ENCODE measurements at regions not wholly inside any gene's neighbourhood (a gene's known extent, or its start where the extent isn't known, plus 50 kb on each side); places are given as distances from the start of the nearest gene placed in this dataset.

DNA sequence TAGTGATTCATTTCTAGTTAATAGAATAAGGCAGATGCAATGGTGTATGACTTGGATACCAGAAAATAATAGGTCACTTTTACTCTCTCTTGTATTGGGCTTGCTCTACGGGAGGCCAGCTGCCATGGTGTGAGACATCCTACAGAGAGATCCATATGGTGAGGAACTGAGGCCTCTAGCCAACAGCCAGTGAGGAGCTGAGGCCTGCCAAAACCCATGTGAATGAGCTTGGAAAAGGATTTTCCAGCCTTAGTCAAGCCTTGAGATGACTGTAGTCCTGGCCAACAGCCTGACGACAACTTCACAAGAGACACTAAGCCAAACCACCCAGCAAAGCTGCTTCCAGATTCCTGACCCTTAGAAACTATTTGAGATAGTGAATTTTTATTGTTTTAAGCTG is 1300.2 kb downstream of the RAPGEF2 start:
- ChIA-PET CTCF (no interaction called here), POLR2A (no interaction called here)
- ATAC-seq (no peak), DNase-seq (ENCODE audit: low spot score) (no peak)
- no peaks in the 10 kb centered on the region for H3K27me3 Mint-ChIP-seq (ENCODE audit: low read depth)
- H3K4me1 Mint-ChIP-seq, result peaks cover 19% of the 10 kb centered on the region
- H3K9me3 Mint-ChIP-seq, result peaks cover 3% of the 10 kb centered on the region
- no peak overlapping the region; the same call in 1 of the 2 replicates for H3K27ac Mint-ChIP-seq
- peaks cover 3% of the 10 kb centered on the region; the same call in 1 of the 2 replicates for H3K36me3 Mint-ChIP-seq
- no peak overlapping the region for H3K4me3 Mint-ChIP-seq
- TF ChIP-seq CREM (CRISPR knock-in tag; IDR thresholded peaks at IDR 0.05) (no peak), GTF2I (CRISPR knock-in tag; conservative IDR thresholded peaks at IDR 0.05) (no peak), ZNF423 (CRISPR knock-in tag; IDR thresholded peaks at IDR 0.05) (no peak), HMGA2 (CRISPR knock-in tag; IDR thresholded peaks at IDR 0.05) (no peak), ATF1 (CRISPR knock-in tag; IDR thresholded peaks at IDR 0.05) (no peak), IRF2 (CRISPR knock-in tag; IDR thresholded peaks at IDR 0.05; ENCODE audit: borderline replicate concordance, low read depth) (no peak), ZNF416 (CRISPR knock-in tag; IDR thresholded peaks at IDR 0.05) (no peak), ZNF121 (CRISPR knock-in tag; IDR thresholded peaks at IDR 0.05) (no peak), NR2C2 (CRISPR knock-in tag; IDR thresholded peaks at IDR 0.05) (no peak), ZNF396 (CRISPR knock-in tag; IDR thresholded peaks at IDR 0.05; ENCODE audit: borderline replicate concordance) (no peak)
- TF ChIP-seq, protein P1, sequence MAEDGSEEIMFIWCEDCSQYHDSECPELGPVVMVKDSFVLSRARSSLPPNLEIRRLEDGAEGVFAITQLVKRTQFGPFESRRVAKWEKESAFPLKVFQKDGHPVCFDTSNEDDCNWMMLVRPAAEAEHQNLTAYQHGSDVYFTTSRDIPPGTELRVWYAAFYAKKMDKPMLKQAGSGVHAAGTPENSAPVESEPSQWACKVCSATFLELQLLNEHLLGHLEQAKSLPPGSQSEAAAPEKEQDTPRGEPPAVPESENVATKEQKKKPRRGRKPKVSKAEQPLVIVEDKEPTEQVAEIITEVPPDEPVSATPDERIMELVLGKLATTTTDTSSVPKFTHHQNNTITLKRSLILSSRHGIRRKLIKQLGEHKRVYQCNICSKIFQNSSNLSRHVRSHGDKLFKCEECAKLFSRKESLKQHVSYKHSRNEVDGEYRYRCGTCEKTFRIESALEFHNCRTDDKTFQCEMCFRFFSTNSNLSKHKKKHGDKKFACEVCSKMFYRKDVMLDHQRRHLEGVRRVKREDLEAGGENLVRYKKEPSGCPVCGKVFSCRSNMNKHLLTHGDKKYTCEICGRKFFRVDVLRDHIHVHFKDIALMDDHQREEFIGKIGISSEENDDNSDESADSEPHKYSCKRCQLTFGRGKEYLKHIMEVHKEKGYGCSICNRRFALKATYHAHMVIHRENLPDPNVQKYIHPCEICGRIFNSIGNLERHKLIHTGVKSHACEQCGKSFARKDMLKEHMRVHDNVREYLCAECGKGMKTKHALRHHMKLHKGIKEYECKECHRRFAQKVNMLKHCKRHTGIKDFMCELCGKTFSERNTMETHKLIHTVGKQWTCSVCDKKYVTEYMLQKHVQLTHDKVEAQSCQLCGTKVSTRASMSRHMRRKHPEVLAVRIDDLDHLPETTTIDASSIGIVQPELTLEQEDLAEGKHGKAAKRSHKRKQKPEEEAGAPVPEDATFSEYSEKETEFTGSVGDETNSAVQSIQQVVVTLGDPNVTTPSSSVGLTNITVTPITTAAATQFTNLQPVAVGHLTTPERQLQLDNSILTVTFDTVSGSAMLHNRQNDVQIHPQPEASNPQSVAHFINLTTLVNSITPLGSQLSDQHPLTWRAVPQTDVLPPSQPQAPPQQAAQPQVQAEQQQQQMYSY (CRISPR knock-in tag; IDR thresholded peaks at IDR 0.05), result no peak
- TF ChIP-seq, protein P2, sequence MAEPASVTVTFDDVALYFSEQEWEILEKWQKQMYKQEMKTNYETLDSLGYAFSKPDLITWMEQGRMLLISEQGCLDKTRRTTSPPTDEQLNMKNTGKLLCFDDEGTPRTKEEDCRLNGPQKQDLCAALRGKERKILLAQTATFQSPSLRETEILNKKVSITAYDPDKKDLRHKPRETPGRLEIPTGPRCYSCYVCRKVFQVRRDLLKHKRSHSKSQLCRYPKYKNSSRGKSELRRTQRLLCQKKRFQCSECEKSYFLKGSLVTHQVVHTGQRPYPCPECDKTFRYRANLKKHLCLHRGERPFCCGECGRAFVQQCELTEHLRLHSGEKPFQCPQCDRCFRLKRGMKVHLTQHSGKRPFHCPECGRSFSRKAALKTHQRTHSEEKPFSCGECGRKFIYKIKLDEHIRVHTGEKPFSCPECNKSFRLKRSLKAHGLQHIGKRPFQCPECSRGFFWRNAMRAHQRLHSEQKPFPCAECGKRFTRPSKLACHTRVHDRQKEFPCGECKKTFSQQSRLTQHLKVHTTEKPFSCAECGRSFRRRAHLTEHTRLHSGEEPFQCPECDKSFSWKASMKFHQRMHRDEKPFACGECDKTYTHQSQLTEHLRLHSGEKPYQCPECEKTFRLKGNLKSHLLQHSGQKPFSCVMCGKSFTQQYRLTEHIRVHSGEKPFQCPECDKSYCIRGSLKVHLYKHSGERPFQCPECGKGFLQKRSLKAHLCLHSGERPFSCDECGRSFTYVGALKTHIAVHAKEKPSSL (CRISPR knock-in tag; conservative IDR thresholded peaks at IDR 0.05), result no peak
- TF ChIP-seq, protein P3, sequence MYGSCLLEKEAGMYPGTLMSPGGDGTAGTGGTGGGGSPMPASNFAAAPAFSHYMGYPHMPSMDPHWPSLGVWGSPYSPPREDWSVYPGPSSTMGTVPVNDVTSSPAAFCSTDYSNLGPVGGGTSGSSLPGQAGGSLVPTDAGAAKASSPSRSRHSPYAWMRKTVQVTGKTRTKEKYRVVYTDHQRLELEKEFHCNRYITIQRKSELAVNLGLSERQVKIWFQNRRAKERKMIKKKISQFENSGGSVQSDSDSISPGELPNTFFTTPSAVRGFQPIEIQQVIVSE (CRISPR knock-in tag; IDR thresholded peaks at IDR 0.05; ENCODE audit: borderline replicate concordance), result no peak
- TF ChIP-seq, protein P4, sequence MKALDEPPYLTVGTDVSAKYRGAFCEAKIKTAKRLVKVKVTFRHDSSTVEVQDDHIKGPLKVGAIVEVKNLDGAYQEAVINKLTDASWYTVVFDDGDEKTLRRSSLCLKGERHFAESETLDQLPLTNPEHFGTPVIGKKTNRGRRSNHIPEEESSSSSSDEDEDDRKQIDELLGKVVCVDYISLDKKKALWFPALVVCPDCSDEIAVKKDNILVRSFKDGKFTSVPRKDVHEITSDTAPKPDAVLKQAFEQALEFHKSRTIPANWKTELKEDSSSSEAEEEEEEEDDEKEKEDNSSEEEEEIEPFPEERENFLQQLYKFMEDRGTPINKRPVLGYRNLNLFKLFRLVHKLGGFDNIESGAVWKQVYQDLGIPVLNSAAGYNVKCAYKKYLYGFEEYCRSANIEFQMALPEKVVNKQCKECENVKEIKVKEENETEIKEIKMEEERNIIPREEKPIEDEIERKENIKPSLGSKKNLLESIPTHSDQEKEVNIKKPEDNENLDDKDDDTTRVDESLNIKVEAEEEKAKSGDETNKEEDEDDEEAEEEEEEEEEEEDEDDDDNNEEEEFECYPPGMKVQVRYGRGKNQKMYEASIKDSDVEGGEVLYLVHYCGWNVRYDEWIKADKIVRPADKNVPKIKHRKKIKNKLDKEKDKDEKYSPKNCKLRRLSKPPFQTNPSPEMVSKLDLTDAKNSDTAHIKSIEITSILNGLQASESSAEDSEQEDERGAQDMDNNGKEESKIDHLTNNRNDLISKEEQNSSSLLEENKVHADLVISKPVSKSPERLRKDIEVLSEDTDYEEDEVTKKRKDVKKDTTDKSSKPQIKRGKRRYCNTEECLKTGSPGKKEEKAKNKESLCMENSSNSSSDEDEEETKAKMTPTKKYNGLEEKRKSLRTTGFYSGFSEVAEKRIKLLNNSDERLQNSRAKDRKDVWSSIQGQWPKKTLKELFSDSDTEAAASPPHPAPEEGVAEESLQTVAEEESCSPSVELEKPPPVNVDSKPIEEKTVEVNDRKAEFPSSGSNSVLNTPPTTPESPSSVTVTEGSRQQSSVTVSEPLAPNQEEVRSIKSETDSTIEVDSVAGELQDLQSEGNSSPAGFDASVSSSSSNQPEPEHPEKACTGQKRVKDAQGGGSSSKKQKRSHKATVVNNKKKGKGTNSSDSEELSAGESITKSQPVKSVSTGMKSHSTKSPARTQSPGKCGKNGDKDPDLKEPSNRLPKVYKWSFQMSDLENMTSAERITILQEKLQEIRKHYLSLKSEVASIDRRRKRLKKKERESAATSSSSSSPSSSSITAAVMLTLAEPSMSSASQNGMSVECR (CRISPR knock-in tag; IDR thresholded peaks at IDR 0.05; ENCODE audit: borderline replicate concordance), result no peak
- TF ChIP-seq, protein P5, sequence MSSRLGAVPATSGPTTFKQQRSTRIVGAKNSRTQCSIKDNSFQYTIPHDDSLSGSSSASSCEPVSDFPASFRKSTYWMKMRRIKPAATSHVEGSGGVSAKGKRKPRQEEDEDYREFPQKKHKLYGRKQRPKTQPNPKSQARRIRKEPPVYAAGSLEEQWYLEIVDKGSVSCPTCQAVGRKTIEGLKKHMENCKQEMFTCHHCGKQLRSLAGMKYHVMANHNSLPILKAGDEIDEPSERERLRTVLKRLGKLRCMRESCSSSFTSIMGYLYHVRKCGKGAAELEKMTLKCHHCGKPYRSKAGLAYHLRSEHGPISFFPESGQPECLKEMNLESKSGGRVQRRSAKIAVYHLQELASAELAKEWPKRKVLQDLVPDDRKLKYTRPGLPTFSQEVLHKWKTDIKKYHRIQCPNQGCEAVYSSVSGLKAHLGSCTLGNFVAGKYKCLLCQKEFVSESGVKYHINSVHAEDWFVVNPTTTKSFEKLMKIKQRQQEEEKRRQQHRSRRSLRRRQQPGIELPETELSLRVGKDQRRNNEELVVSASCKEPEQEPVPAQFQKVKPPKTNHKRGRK (CRISPR knock-in tag; IDR thresholded peaks at IDR 0.05; ENCODE audit: borderline replicate concordance), result no peak
- TF ChIP-seq, protein P6, sequence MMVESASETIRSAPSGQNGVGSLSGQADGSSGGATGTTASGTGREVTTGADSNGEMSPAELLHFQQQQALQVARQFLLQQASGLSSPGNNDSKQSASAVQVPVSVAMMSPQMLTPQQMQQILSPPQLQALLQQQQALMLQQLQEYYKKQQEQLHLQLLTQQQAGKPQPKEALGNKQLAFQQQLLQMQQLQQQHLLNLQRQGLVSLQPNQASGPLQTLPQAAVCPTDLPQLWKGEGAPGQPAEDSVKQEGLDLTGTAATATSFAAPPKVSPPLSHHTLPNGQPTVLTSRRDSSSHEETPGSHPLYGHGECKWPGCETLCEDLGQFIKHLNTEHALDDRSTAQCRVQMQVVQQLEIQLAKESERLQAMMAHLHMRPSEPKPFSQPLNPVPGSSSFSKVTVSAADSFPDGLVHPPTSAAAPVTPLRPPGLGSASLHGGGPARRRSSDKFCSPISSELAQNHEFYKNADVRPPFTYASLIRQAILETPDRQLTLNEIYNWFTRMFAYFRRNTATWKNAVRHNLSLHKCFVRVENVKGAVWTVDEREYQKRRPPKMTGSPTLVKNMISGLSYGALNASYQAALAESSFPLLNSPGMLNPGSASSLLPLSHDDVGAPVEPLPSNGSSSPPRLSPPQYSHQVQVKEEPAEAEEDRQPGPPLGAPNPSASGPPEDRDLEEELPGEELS (CRISPR knock-in tag; IDR thresholded peaks at IDR 0.05), result no peak
- TF ChIP-seq, protein P7, sequence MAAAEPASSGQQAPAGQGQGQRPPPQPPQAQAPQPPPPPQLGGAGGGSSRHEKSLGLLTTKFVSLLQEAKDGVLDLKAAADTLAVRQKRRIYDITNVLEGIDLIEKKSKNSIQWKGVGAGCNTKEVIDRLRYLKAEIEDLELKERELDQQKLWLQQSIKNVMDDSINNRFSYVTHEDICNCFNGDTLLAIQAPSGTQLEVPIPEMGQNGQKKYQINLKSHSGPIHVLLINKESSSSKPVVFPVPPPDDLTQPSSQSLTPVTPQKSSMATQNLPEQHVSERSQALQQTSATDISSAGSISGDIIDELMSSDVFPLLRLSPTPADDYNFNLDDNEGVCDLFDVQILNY (CRISPR knock-in tag; IDR thresholded peaks at IDR 0.05), result no peak
- TF ChIP-seq, protein P8, sequence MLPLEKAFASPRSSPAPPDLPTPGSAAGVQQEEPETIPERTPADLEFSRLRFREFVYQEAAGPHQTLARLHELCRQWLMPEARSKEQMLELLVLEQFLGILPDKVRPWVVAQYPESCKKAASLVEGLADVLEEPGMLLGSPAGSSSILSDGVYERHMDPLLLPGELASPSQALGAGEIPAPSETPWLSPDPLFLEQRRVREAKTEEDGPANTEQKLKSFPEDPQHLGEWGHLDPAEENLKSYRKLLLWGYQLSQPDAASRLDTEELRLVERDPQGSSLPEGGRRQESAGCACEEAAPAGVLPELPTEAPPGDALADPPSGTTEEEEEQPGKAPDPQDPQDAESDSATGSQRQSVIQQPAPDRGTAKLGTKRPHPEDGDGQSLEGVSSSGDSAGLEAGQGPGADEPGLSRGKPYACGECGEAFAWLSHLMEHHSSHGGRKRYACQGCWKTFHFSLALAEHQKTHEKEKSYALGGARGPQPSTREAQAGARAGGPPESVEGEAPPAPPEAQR (CRISPR knock-in tag; IDR thresholded peaks at IDR 0.05), result no peak

Data from WTC11 (cell line).